ENCODE measurements at regions not wholly inside any gene's neighbourhood (a gene's known extent, or its start where the extent isn't known, plus 50 kb on each side); places are given as distances from the start of the nearest gene placed in this dataset.

DNA sequence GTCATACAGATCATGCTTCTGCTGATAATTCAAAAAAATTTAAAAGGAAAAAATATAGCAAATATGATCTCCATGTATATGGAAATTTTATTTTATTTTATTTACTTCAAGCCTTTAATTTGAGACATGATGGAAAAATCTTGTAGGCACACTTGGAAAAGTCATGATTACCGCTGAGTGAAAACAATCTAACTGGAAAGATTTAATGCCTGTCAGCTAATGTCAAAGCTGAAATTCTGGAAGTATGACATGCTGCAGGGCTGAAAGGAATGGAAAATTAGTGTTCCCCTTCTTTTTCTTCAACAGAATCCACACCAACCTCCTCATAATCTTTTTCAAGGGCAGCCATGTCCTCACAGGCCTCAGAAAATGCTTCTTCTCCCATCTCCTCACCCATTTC lies 58.2 kb downstream of the RPRM start:
- TF ChIP-seq, protein P1, sequence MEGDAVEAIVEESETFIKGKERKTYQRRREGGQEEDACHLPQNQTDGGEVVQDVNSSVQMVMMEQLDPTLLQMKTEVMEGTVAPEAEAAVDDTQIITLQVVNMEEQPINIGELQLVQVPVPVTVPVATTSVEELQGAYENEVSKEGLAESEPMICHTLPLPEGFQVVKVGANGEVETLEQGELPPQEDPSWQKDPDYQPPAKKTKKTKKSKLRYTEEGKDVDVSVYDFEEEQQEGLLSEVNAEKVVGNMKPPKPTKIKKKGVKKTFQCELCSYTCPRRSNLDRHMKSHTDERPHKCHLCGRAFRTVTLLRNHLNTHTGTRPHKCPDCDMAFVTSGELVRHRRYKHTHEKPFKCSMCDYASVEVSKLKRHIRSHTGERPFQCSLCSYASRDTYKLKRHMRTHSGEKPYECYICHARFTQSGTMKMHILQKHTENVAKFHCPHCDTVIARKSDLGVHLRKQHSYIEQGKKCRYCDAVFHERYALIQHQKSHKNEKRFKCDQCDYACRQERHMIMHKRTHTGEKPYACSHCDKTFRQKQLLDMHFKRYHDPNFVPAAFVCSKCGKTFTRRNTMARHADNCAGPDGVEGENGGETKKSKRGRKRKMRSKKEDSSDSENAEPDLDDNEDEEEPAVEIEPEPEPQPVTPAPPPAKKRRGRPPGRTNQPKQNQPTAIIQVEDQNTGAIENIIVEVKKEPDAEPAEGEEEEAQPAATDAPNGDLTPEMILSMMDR (IDR thresholded peaks at IDR 0.05), result no peak
- no peak for TF ChIP-seq POLR2A (IDR thresholded peaks at IDR 0.05)
